NB4 (cell line): ENCODE measurements at regions not wholly inside any gene's neighbourhood (a gene's known extent, or its start where the extent isn't known, plus 50 kb on each side); places are given as distances from the start of the nearest gene placed in this dataset.

Experiments
- DNase-seq: peaks from one replicate; pipeline ENCODE4 v3.0.0; 2010; ENCODE audit warnings: low read depth
- H3K4me3 ChIP-seq: one replicate; pipeline ENCODE4 v1.5.1; 2011; ENCODE audit warnings: mild to moderate bottlenecking, low read depth, low read length, moderate library complexity
- MYC ChIP-seq: IDR thresholded peaks from 2 replicates; pipeline ENCODE4 v1.6.1; 2011; ENCODE audit warnings: low read depth, low read length
- POLR2A ChIP-seq: IDR thresholded peaks from 2 replicates; pipeline ENCODE4 v1.6.1; 2011; ENCODE audit warnings: mild to moderate bottlenecking; ENCODE audit not compliant: insufficient read length; ENCODE audit errors: extremely low read depth
- TF ChIP-seq, protein P1 (sequence below): IDR thresholded peaks from 2 replicates; pipeline ENCODE4 v1.6.1; 2011; ENCODE audit warnings: low read depth, low read length
- TF ChIP-seq, protein P2 (sequence below): IDR thresholded peaks from one replicate; pipeline ENCODE4 v1.5.1; 2012; ENCODE audit warnings: low read depth, low read length

DNA sequence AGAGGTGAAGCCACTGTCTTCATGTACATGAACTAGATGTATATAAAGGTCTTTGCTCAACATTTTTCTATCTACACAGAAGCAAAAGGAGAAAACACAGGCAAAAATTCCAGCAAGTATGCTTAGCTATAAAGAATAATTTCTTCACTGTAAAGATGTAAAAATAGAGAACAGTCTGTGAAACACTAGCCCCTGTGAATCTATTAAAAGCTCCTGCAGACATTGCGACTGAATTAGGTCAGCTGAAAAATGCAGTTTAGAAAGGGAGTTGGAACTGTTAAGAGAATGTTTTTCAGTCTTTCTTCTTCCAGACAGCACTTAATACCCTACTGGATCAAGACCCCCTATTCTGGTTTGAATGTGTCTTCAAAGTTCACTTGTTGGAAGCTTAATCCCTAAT lies 291.5 kb downstream of the KBTBD8 start:
- TF ChIP-seq MYC (no peak), POLR2A (no peak)
- TF ChIP-seq, protein P1, sequence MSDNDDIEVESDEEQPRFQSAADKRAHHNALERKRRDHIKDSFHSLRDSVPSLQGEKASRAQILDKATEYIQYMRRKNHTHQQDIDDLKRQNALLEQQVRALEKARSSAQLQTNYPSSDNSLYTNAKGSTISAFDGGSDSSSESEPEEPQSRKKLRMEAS = no peak
- TF ChIP-seq, protein P2, sequence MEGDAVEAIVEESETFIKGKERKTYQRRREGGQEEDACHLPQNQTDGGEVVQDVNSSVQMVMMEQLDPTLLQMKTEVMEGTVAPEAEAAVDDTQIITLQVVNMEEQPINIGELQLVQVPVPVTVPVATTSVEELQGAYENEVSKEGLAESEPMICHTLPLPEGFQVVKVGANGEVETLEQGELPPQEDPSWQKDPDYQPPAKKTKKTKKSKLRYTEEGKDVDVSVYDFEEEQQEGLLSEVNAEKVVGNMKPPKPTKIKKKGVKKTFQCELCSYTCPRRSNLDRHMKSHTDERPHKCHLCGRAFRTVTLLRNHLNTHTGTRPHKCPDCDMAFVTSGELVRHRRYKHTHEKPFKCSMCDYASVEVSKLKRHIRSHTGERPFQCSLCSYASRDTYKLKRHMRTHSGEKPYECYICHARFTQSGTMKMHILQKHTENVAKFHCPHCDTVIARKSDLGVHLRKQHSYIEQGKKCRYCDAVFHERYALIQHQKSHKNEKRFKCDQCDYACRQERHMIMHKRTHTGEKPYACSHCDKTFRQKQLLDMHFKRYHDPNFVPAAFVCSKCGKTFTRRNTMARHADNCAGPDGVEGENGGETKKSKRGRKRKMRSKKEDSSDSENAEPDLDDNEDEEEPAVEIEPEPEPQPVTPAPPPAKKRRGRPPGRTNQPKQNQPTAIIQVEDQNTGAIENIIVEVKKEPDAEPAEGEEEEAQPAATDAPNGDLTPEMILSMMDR = no peak
- DNase-seq = no peak
- H3K4me3 ChIP-seq = no peak overlapping the region

DNA sequence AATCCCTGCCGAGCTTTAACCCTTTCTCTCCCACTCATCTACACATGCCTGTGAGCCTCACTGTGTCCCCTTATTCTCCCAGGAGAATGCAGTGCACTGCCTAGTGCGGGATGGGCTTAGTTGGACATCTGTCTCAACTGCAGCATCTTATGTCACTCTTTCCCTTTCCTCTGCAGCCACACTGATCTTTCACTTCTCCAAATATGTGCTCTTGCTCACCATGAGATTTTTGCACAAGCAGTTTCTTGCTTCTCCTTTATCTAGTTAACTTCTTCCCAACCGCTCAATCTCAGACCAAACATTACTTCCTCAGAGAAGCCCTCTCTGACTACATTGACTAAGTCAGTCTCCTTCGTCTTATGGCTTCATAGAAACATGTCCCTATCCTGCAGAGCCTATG lies 292.3 kb downstream of the KBTBD8 start:
- no peak overlapping the region for H3K4me3 ChIP-seq
- no peak for DNase-seq
- TF ChIP-seq, protein P1 = no peak
- TF ChIP-seq, protein P2 = no peak
- TF ChIP-seq POLR2A (no peak), MYC (no peak)

DNA sequence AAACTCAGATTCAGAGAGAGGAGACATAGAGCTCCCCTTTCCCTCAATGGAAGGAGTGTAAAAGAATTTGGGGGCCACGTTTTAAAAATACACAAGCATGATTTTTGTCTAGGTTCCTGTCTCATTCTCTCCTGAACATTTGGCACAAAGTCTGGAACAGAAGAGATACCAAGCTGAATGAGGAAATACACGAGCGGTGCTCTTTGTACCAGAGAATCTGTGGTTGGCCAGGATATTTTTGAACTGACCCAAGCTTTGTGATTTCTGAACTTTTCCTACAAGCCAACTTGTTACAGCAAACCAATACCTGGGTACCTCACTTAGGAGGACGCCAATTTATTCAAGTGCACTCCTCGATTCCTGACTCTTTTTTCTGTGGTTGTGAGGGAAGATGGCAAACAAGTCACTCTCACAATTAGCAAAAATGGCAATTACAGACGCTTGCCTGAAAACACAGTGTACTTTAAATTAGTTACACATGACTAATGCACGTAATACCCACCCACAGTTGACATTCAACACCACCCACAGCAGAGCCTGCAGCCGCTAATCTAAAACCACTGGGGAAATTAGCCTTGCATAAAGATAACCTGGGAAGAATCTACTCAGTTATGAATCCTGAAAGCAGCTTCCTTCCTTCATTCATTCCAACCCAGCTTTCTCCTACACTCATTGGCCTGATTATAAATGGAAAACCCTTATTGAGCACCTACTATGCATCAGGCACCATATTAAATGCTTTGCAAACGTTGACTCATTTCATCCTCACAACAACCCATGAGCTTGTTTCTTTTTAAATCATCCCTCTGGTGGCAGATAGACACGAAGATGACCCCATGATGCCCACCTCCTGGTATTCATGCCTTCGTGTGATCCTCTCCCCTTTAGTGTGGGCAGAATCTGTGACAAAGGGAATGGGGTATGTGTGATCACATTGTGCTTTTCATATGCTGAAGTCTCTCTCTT lies 293.5 kb downstream of the KBTBD8 start:
- DNase-seq = no peak
- TF ChIP-seq POLR2A (no peak), MYC (no peak)
- TF ChIP-seq, protein P2 = no peak
- TF ChIP-seq, protein P1 = no peak
- H3K4me3 ChIP-seq = no peak overlapping the region

DNA sequence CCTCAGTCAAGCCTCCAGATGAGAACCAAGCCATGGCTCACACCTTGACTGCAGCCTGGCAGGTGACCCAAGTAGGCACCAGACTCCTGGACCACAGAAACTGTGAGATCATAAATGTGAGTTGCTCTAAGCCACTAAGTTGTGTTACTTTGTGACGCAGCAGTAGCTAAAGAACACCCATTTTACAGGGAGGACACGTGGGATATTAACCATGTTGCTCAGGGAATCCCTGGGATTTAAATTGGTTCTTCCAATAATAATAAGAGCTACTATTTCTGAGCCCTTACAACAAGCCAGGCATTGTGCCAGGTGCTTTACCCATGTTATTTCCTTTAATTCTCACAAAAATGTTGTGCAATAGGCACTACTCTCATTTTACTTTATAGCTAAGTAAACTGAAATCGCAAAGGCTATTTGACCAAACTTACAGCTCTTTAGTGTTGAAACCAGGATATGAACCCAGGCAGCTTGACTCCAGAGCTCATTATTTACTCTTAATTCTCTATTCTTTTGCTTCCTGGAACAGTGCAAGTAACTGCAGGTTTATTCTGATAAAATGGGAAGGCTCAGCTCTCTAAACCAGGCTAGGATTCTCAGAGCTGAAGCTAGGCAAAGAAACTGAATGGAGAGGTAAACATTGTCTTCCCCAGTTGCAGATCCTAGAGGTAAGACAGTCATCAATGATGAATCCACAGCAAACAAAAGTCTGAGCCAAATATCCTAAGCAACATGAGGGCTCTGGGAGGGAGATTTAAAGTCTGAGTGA lies 294.4 kb downstream of the KBTBD8 start:
- no peak for DNase-seq
- TF ChIP-seq, protein P1 = no peak
- no peak for TF ChIP-seq POLR2A
- TF ChIP-seq, protein P2 = no peak
- TF ChIP-seq MYC = no peak
- H3K4me3 ChIP-seq = no peak overlapping the region

DNA sequence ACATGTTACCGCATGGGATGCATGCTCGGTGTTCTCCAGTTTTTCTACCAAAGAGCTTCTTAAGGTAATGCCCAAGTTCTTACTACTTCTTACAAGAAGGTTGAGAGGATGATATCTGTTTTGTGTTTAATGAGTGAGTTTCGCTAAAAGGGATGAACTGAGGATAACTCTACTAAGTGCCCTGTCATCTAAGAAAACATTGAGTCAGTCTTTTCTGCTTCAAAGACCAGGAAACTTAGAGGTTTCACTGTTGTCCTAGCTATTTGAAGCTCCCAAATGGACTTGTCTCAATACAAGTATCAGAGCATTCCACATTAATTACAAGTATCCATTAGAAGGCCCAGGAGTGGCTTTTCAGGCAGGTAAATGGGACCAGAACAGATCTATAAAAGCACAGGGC lies 296.2 kb downstream of the KBTBD8 start:
- H3K4me3 ChIP-seq = no peak overlapping the region
- TF ChIP-seq POLR2A (no peak), MYC (no peak)
- TF ChIP-seq, protein P2 = no peak
- TF ChIP-seq, protein P1 = no peak
- DNase-seq = no peak
